Endothelial cell of umbilical vein (primary cell): ENCODE measurements at regions not wholly inside any gene's neighbourhood (a gene's known extent, or its start where the extent isn't known, plus 50 kb on each side); places are given as distances from the start of the nearest gene placed in this dataset.

Source experiments
- BruUV-seq: library from RNA; stranded (reverse); fragments of 400-500 nt; replicated peaks from 2 replicates; lab custom pipeline; 2021; lab: Mats Ljungman, UMichigan
- CTCF ChIA-PET: fragments of 300-600, 350-600 bp; sonication (Branson Sonifier 250); formaldehyde crosslinking; loops from one replicate; lab custom pipeline; 2021; ENCODE audit warnings: antibody characterized with exemption, inconsistent platforms; lab: Charles Lee
- POLR2A ChIA-PET: fragments of 300-600, 350-600 bp; sonication (Branson Sonifier 250); formaldehyde crosslinking; loops from one replicate; lab custom pipeline; 2021; ENCODE audit warnings: antibody characterized with exemption, inconsistent platforms; lab: Charles Lee
- DNase-seq: peaks from one replicate; pipeline ENCODE4 v3.0.0-alpha.2; 2011; ENCODE audit warnings: low read depth, low spot score
- FAIRE-seq: peaks from 2 replicates; lab custom pipeline; 2011; peaks lifted over from hg19 to GRCh38; lab: Jason Lieb, UNC
- H2AFZ ChIP-seq: 2 replicates; pipeline ENCODE4 v1.6.0; 2012; ENCODE audit warnings: low read depth, low read length, control low read depth, inconsistent platforms
- H3K27ac ChIP-seq: 2 replicates; pipeline ENCODE4 v1.5.1; 2011; ENCODE audit warnings: low read depth, mild to moderate bottlenecking, control low read depth, low read length, moderate library complexity; ENCODE audit not compliant: insufficient read depth
- H3K27me3 ChIP-seq, 2 experiments: 2 replicates each; pipeline versions ENCODE4 v1.6.0 to v1.6.1; 2011; ENCODE audit warnings: low read length in 2 of 2, mixed read lengths in 1 of 2; ENCODE audit not compliant: control insufficient read depth in 2 of 2, insufficient read depth in 2 of 2
- H3K36me3 ChIP-seq, 2 experiments: 2 replicates in 1 of 2; 3 replicates in 1 of 2; pipeline ENCODE4 v1.5.1; 2011; ENCODE audit warnings: low read length in 2 of 2, mild to moderate bottlenecking in 1 of 2, moderate library complexity in 1 of 2; ENCODE audit not compliant: control insufficient read depth in 2 of 2, insufficient read depth in 2 of 2; ENCODE audit errors: extremely low read depth in 1 of 2
- H3K4me1 ChIP-seq: 3 replicates; pipeline ENCODE4 v1.5.1; 2011; ENCODE audit warnings: mild to moderate bottlenecking, low read length; ENCODE audit not compliant: control insufficient read depth, insufficient read depth; ENCODE audit errors: extremely low read depth
- H3K4me2 ChIP-seq: 2 replicates; pipeline ENCODE4 v1.6.1; 2011; ENCODE audit warnings: low read length, control low read depth, mixed read lengths; ENCODE audit not compliant: insufficient read depth
- H3K4me3 ChIP-seq, 3 experiments: fragments of 200-600 bp in 1 of 3; sonication (generic), shearing (Covaris generic) in 1 of 3; replicated peaks in 1 of 3; 2 replicates each; pipeline ENCODE4 v1.5.1; 2011 to 2016; ENCODE audit warnings: control low read depth in 3 of 3, low read length in 3 of 3, mild to moderate bottlenecking in 2 of 3, inconsistent platforms in 1 of 3, low read depth in 1 of 3, moderate library complexity in 1 of 3; ENCODE audit not compliant: insufficient read depth in 1 of 3
- H3K79me2 ChIP-seq: 2 replicates; pipeline ENCODE4 v1.6.0; 2012; ENCODE audit warnings: low read length, inconsistent platforms; ENCODE audit not compliant: control insufficient read depth, insufficient read depth
- H3K9ac ChIP-seq: replicated peaks from 2 replicates; pipeline ENCODE3; 2011; ENCODE audit warnings: low read length, control low read depth; ENCODE audit not compliant: insufficient read depth; ENCODE audit errors: extremely low read depth
- H3K9me1 ChIP-seq: replicated peaks from 3 replicates; pipeline ENCODE4 v1.6.0; 2011; ENCODE audit warnings: mild to moderate bottlenecking, low read length; ENCODE audit not compliant: control insufficient read depth, insufficient read depth; ENCODE audit errors: extremely low read depth
- H3K9me3 ChIP-seq: replicated peaks from 2 replicates; pipeline ENCODE4 v1.5.1; 2012; ENCODE audit warnings: low read length, inconsistent platforms; ENCODE audit not compliant: control insufficient read depth, insufficient read depth
- H4K20me1 ChIP-seq: replicated peaks from 2 replicates; pipeline ENCODE3; 2011; ENCODE audit warnings: mild to moderate bottlenecking, low read length; ENCODE audit not compliant: control insufficient read depth, insufficient read depth; ENCODE audit errors: extremely low read depth
- CTCF ChIP-seq, 2 donors: IDR thresholded peaks; 1 replicate in 1 of 2; 2 replicates in 1 of 2; pipeline ENCODE4 v1.5.1; 2011; ENCODE audit warnings: low read length in 2 of 2, mild to moderate bottlenecking in 2 of 2, moderate library complexity in 2 of 2, control low read depth in 1 of 2, inconsistent platforms in 1 of 2, low read depth in 1 of 2; ENCODE audit not compliant: insufficient read depth in 1 of 2; ENCODE audit errors: extremely low read depth in 1 of 2
- EZH2 ChIP-seq: IDR thresholded peaks from 2 replicates; pipeline ENCODE4 v1.6.1; 2012; ENCODE audit warnings: borderline replicate concordance, low read depth, mild to moderate bottlenecking, moderate library complexity, low read length, inconsistent platforms; ENCODE audit not compliant: severe bottlenecking
- FOS ChIP-seq: IDR thresholded peaks from 2 replicates; pipeline ENCODE4 v1.6.1; 2011; ENCODE audit warnings: mild to moderate bottlenecking, low read length, moderate library complexity, borderline replicate concordance; ENCODE audit not compliant: insufficient read depth
- GATA2 ChIP-seq: IDR thresholded peaks from 2 replicates; pipeline ENCODE4 v1.7.0; 2011; ENCODE audit warnings: low read depth, mild to moderate bottlenecking, moderate library complexity, mixed read lengths, low read length; ENCODE audit not compliant: insufficient read length, insufficient read depth
- JUN ChIP-seq: IDR thresholded peaks from 2 replicates; pipeline ENCODE4 v1.6.1; 2011; ENCODE audit warnings: borderline replicate concordance, low read depth; ENCODE audit not compliant: insufficient read length, insufficient read depth
- MAX ChIP-seq: IDR thresholded peaks from 2 replicates; pipeline ENCODE4 v1.6.1; 2011; ENCODE audit not compliant: insufficient read depth, insufficient read length
- MYC ChIP-seq: IDR thresholded peaks from one replicate; pipeline ENCODE4 v1.6.1; 2011; ENCODE audit warnings: mild to moderate bottlenecking, low read depth, low read length
- POLR2A ChIP-seq: IDR thresholded peaks from 2 replicates; pipeline ENCODE4 v1.6.1; 2012; ENCODE audit warnings: low read depth, mild to moderate bottlenecking, control low read depth, low read length
- POLR2AphosphoS5 ChIP-seq: IDR thresholded peaks from 2 replicates; pipeline ENCODE4 v1.6.1; 2012; ENCODE audit warnings: low read depth, mild to moderate bottlenecking, control low read depth, low read length, moderate library complexity; ENCODE audit not compliant: insufficient read depth
- dilution Hi-C: fragments of 300-500 bp; cut with MboI; formaldehyde crosslinking; loops from one replicate; pipeline ENCODE4 v1.15.0; 2019; ENCODE audit warnings: low sequenced_read_pairs; ENCODE audit not compliant: extremely low pct_ligation_motif_present
- intact Hi-C: fragments of 100-400 bp; cut with micrococcal nuclease; formaldehyde crosslinking; loops from one replicate; pipeline ENCODE4 v1.10.0; 2022

GRCh38 chr16:86965840-86966550 lies 351.2 kb downstream of the C16orf95 start:
- dilution Hi-C loops, result no loop called here
- intact Hi-C loops, result no loop called here
- Histone ChIP-seq H3K4me2 (no peak overlapping the region), H3K79me2 (no peaks in the 10 kb centered on the region), H3K27me3 (no peaks in the 10 kb centered on the region), H3K4me3 (no peak overlapping the region), H3K9ac (no peak overlapping the region), H3K4me1 (no peaks in the 10 kb centered on the region), H2AFZ (no peak overlapping the region), H3K9me1 (no peaks in the 10 kb centered on the region), H4K20me1 (no peaks in the 10 kb centered on the region), H3K36me3 (no peaks in the 10 kb centered on the region), H3K27ac (no peak overlapping the region), H3K9me3 (no peaks in the 10 kb centered on the region)
- FAIRE-seq, result no peak
- POLR2A ChIA-PET, result no interaction called here
- TF ChIP-seq FOS (no peak), EZH2 (no peak), GATA2 (no peak), POLR2A (no peak), CTCF (IDR thresholded peaks at IDR 0.05; ENCODE audit: extremely low read depth in 1 of 2, insufficient read depth in 1 of 2, low read depth in 1 of 2, low read length in 2 of 2) (no peak), MAX (no peak), MYC (no peak), JUN (no peak), POLR2AphosphoS5 (no peak)
- CTCF ChIA-PET, result interaction anchor here (0.6 to 0.7 kb wide), 2 partner anchors 8 to 237 kb away, joined by 3 read pairs; no protein-coding TSS in a partner anchor
- no TSS peak for BruUV-seq
- no peak for DNase-seq
